A204.1 (cell line): ENCODE measurements at regions not wholly inside any gene's neighbourhood (a gene's known extent, or its start where the extent isn't known, plus 50 kb on each side); places are given as distances from the start of the nearest gene placed in this dataset.
"Not testable (repeated sequence)": the region's sequence is repeated elsewhere in the genome, so short reads cannot be mapped to it uniquely, and the experiment has no call there.

Experiments
- FAIRE-seq: peaks from 2 replicates; lab custom pipeline; 2012; peaks lifted over from hg19 to GRCh38; lab: Jason Lieb, UNC

- no peak for FAIRE-seq
These were observed 310.0 kb upstream of the AADAT start for GRCh38 chr4:170399581-170400293.

- no peak for FAIRE-seq
These were observed 308.5 kb upstream of the AADAT start for GRCh38 chr4:170398218-170398617.

- no peak for FAIRE-seq
These were observed 306.0 kb upstream of the AADAT start for GRCh38 chr4:170395773-170396172.

- no peak for FAIRE-seq
These were observed 301.4 kb upstream of the AADAT start for GRCh38 chr4:170391066-170391740.

- no peak for FAIRE-seq
These were observed 299.7 kb upstream of the AADAT start for GRCh38 chr4:170389411-170389810.

- no peak for FAIRE-seq
These were observed 298.5 kb upstream of the AADAT start for GRCh38 chr4:170388255-170388654.

GRCh38 chr4:170386971-170387370, 297.2 kb upstream of the AADAT start:
- FAIRE-seq = no peak

- FAIRE-seq = no peak
These were observed 296.8 kb upstream of the AADAT start for GRCh38 chr4:170386511-170386910.

DNA sequence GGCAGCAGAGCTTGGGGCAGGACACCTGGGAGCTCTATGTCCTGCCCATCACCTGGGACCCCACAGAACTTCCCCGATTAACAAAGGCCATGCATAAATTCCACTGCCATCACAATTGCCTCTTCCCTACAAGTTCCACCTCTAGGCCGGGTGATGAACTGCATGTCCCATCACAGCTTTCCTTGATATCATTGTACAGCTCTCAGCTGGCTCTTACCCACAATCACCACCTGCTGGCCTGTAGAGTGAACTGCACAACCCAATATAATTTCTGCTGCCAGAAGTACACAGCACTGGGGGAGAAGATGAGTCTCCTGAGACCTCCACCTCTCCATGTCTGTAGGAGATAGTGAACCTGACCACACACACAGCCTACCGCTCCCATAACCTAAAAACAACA, 285.0 kb upstream of the AADAT start:
- FAIRE-seq = no peak

- FAIRE-seq = no peak
These were observed 259.2 kb upstream of the AADAT start for GRCh38 chr4:170348945-170349344.

DNA sequence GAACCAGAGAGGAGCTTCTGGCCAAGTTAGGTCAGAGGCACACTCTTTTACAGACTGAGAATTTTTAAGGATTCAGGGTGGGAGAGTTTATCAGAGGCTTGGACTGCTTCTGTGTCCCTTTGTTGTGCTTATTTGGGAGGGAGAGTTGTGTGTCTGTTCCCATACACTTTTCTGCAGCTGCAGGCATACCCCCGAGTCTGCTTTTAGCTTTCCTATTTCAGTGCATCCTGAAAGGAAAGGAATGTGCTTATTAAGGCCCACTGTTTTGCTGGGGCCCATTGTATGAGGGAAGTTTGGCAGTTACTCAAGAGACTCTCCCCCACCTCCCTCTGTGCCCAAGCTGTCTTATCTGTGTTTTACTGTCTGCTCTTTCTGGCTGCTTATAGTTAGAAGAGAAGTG, 257.4 kb upstream of the AADAT start:
- FAIRE-seq = not testable (repeated sequence)

GRCh38 chr4:170339522-170339921, 249.8 kb upstream of the AADAT start:
- FAIRE-seq = no peak

- no peak for FAIRE-seq
These were observed 246.6 kb upstream of the AADAT start for GRCh38 chr4:170336238-170336775.

GRCh38 chr4:170325599-170325998, 235.8 kb upstream of the AADAT start:
- no peak for FAIRE-seq

DNA sequence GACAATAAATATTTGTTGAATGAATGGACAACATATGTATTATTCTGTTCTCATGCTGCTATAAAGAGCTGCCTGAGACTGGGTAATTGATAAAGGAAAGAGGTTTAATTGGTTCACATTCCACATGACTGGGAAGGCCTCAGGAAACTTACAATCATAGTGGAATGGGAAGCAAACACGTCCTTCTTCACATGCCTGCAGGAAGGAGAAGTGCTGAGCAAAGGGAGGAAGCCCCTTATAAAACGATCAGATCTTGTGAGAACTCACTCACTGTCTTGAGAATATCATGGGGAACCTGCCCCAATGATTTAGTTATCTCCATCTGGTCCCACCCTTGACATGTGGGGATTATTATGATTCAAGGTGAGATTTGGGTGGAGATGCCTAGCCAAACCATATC, 233.9 kb upstream of the AADAT start:
- FAIRE-seq = no peak

DNA sequence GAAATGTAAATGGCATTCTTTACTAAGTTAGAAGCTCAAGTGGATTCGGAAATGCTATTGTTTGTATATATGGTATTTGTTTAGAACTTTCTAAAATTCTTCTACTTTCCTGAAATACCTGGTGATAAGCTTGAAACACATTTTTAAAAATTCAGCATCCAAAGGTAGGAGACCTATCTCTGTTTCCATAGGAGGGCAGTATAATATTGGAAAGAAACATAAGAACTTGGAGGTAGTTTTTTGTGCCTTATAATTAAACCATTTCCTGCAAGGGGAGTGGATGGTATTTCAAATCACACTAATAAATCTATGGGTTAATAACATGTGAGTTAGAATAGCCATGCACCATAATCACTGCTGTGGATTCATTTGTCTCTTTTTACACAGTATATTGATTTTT, 217.4 kb upstream of the AADAT start:
- no peak for FAIRE-seq

- no peak for FAIRE-seq
These were observed 216.5 kb upstream of the AADAT start for GRCh38 chr4:170306208-170306607.

DNA sequence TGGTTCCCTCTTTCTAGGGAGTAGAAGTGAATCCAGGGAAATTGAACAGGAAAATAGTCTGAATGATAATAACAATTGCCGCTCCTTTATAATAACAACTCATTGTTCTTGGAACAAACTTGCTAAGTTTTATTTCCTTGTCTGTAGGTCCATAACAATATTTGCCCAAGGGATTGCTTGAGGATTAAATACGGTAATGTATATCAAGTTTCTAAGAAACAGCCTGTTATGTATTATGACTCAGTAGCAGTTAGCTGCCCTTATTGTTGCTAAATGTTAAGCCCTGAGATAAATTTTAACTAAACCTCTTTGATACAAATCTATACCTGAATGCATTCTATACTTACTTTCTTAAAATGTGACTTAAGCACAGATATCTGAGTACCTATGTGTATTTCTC, 215.9 kb upstream of the AADAT start:
- FAIRE-seq = no peak

DNA sequence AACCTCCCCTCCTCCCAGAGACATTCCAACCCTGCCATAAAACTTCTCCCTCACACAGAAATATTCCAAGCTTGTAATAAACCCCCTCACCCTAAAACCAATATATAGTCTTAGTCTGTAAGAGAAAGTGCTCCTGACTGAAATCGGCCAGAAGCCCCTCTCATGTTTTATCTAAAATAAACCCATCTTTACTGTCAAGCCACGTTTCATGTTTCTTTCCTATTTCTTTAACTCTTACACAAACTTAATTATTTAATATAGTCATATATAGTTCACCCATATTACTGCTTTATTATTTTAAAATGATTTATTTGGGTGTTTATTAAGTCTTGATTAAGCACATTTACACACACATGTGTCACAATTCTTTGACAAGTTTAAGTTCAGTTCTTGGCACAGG, 191.3 kb upstream of the AADAT start:
- no peak for FAIRE-seq

- FAIRE-seq = no peak
These were observed 188.7 kb upstream of the AADAT start for GRCh38 chr4:170278460-170278859.

DNA sequence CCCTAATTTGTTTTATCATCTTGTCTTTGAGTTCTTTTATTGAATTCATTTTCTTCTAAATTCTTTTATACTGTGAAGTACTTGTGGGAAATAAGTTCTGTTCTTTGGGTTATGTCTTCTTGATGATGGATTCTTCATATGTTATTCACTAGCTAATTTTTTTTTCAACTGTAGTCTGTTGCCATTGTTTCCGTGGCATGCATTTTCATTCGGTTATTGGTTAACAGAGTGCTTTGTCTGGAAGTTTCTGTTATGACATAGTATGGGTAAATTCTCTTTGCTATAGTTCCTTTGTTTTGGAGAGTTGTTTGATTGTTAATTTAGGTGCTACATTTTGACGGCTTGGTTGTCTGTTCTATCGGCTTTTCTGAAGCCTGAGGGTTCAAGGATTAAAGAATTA, 184.9 kb upstream of the AADAT start:
- FAIRE-seq = no peak

DNA sequence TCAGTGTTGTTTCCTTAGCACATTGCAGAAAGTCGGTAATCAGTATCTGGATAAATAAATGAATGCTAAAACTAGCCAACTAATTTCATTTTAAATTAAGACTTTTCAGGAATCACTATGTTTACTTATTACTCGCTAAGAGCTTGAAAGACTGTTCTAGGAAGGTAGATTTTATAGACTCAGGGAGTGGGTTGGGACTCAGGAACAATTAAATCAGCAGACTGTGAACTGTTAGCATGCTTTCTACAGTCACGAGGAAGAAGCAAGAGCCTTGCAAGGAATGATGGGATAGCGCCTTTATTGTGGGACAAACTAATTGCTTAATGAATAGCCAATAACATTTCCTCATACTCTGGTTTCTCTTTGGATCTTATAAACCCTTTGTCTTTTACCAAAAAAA, 183.2 kb upstream of the AADAT start:
- FAIRE-seq = no peak

DNA sequence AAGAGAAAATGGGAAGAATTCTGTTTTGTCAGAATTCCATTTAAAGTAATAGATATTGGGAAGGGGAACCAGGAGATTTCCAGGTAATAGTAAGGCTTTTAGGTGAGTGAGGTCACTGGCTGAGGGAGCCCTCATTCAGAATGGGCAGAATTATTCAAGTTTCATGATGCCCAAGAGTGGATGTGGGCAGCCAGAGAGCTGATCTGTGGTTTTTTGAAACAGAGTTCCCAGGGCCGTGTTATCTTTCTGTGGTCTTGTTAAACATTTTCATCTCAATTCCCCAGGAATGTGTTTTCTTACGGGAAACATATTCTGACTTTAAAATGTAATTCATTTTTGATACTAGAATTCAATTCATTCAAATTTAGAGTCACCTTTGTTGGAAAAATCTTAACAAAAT, 182.0 kb upstream of the AADAT start:
- FAIRE-seq = no peak

DNA sequence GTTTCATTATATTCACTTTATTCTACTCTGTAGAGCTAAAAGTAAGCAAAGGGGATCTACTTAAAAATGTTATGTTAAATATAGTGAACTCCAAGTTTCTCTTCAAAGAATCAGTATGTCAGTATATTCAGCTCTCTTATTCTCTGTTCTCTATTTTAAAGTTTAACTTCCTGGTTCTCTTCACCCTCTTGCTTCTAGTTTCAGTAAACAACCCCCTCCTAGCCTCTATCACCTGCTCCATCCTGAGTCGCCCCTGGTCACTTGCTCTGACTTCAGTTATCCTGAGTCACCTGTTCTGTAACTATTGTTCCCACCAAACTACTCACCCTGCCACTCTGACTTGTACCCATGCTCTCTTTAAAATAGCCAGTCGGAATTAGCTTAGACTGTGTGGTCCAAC, 180.9 kb upstream of the AADAT start:
- no peak for FAIRE-seq
